NCI-H2029 treated with DMSO at 0.1 percent for 48 hours (cell line): ENCODE measurements at regions not wholly inside any gene's neighbourhood (a gene's known extent, or its start where the extent isn't known, plus 50 kb on each side); places are given as distances from the start of the nearest gene placed in this dataset.

Experiments used
- DNase-seq: peaks from one replicate; lab custom pipeline; 2025; lab: John Stamatoyannopoulos, UW

DNA sequence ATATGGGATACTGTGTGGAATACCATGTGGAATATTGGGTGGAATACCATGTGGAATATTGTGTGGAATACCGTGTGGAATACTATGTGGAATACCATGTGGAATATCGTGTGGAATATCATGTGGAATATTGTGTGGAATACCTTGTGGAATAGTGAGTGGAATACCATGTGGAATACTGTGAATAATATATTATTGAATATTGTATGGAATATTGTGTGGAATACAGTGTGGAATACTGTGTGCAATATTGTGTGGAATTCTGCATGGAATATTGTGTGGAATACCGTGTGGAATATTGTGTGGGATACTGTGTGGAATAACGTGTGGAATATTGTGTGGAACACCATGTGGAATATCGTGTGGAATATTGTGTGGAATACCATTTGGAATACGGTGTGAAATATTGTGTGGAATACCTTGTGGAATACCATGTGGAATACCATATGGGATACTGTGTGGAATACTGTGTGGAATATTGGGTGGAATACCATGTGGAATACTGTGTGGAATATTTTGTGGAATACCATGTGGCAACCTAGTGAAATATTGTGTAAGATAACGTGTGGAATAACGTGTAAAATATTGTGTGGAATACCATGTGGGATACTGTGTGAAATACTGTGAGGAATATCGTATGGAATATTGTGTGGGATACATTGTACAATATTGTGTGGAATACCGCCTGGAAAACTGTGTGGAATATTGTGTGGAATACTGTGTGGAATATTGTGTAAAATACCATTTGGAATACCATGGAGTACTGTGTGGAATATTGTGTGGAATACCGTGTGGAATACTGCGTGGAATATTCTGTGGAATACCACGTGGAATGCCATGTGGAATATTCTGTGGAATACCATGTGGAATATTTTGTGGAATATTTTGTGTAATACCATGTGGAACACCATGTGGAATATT lies 133.9 kb upstream of the CHST15 start:
- no peak for DNase-seq

DNA sequence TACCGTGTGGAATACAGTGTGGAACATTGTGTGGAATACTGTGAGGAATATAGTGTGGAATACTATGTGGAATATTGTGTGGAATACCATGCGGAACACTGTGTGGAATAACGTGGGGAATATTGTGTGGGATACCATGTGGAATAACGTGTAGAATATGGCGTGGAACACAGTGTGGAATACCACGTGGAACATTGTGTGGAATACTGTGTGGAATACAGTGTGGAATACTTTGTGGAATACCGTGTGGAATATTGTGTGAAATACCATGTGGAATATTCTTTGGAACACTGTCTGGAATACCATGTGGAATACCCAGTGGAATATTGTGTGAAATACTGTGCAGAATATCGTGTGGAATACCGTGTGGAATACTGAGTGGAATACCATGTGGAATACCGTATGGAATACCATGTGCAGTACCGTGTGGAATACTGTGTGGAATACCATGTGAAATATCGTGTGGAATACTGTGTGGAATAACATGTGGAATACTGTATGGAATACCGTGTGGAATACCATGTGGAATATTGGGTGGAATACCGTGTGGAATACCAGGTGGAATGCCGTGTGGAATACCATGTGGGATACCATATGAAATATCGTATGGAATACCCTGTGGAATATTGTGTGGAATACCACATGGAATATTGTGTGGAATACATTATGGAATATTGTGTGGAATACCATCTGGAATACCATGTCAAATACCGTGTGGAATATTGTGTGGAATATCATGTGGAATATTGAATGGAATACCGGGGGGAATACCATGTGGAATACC lies 133.1 kb upstream of the CHST15 start:
- no peak for DNase-seq

DNA sequence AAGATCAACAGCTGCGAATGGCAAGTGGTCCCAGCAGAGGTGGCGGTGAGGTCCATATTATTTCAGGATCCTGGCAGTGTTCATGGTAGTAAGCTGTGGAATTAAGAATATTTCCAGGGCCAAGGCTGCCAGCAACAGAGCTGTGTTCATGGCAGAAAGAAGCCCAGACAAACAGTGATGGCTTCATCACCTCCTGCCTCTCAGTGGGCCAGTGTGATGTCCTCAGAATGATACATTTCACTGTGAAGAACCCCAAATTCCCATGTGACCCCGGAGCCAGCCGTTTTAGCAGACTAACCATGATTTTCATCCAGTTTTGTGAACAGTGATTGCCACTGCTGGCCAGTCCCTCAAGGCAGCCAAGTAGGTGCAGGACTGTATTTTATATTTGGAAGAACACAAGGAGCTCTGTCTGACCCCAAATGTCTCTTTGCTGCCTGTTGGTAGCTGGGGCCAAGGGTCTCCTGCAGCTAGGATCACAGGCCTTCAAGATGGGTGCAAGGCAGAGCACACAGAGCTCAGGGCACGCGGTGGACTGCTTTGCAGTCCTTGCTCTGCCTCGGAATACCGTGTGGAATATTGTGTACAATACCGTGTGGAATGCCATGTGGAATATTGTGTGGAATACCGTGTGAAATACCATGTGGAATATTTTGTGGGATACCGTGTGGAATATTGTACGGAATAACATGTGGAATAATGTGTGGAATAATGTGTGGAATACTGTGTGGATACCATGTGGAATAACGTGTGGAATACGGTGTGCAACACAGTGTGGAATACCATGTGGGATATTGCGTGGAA lies 132.3 kb upstream of the CHST15 start:
- no peak for DNase-seq

DNA sequence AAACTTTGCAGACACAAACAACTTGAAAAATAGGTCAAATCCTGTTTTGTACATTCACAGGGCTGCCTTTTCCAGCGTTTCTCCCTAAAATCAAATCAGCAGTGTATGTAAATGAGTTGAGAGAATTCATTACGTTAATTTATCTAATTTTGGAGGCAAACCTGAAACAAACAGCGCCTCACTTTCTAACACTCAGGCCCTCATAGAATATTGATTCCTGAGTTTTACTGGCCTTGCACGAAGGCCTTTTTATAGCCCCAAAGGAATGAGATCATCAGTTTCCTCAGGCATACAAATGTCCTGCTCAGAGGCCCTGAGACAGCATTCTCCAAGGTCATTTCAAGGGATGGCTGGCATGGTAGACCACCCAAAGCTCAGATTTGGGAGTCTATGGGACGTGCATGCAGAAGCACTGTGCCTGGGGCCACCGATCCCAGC lies 131.7 kb upstream of the CHST15 start:
- DNase-seq: no peak

DNA sequence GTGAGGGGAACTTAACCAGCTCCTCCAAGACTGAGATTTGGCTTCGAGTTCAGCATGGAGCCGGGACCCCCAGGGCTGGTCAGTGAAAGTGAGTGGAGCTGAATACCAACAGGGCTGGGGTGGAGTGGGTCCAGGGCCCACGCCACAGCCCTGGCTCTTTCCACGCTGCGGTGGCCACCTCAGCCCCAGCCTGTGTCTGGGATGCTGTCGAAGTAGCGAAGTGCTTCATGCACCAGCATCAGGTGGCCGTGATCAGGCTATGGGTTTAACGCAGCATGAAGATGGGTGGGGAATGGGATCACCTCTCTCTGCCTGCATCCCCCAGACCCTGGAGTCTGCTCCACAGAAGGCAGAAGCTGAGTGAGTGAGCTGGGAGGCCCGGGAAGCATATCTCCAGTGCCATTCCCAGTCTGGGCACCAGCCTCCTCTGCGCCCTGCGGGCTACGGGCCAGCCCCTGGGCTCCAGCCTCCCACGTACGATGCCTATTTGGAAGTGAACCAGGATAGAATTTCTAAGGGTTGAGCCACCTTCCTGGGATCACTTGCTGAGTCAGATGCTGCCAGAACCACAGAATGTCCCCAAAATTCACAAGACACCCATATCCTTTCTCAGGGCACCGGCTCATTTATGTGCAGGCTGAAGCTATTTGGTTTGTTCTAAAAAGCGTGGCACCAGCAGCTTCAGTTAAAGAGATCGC lies 131.1 kb upstream of the CHST15 start:
- DNase-seq: no peak

DNA sequence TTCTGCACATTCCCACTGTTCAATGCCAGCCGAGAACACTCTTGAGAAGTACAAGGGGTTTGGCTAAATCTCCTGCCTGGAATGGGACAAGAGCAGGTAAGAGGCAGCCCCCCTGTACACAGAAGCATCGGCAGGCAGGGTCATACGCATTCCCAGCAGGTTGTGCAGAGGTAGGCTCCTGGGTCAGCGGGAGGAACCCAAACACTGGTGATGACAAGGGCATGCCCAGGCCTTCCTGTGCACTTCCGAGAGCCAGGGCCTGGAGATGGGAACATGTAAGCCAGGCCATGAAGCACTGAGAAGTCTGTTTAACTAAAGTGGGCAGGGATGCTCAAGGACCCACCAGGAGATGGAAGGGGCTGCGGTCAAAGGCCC lies 130.3 kb upstream of the CHST15 start:
- DNase-seq: no peak

DNA sequence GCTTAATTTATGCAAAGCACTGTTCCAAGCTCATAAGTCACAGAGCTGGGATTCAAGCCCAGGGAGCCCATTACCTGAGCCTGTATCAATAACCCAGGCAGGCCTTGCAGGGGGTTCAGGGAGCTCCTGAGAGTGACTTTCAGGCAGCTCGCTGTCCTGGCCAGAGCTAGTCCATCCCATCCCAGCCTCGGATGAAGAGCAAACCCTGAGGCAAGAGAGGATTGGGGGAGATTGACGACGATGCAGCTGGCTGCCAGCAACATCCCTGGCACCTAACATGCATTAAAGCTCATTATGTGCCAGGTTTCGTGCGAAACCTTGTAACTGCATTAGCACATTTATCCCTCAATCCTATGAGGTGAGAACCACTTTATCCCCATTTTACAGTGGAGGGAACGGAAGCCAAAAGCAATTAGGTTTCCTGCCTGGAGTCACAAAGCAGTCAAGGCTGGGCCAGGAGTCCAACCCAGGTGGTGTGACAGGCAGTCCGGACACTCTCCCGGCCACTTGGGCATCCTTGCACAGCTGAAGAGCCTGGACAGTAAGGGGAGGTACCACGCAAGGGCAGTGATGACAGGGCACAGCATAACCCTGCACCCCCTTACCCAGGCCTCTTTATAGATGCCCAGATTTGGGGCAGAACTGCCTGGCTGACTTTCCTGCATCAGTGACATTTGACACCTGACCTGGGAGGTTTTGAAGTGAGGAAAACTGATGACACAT lies 129.8 kb upstream of the CHST15 start:
- DNase-seq: no peak

DNA sequence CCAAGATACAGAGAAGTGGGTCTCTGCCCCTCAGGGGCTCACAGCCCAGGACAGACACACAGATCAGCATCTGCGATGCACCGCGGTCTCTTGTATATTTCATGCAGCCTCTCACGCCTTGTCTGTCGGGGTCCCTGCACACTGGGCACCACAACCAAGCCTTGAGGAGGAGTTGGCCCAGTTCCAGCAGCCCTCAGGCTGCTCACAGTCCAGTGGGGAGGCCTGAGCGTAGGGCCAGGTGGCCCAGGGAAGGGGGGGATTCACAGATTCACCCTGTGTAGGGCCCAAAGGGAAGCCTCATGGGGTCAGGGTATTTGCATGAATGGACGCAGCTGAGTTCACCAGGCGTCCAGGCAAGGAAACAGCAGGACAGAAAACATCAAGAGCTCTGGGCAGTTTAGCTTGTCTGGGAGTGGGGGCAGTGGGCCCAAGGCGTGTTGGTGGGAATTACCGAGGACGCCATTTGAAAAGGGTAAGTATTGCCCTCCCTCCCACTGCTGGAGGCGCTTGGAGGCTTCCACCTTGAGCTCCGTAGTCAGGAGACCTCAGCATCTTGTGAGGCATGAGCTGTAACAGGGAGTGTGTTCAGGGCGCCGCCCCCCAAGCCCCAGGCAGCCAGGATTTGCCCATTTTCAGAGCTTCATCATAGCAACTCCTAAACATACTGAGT lies 129.1 kb upstream of the CHST15 start:
- DNase-seq: no peak

DNA sequence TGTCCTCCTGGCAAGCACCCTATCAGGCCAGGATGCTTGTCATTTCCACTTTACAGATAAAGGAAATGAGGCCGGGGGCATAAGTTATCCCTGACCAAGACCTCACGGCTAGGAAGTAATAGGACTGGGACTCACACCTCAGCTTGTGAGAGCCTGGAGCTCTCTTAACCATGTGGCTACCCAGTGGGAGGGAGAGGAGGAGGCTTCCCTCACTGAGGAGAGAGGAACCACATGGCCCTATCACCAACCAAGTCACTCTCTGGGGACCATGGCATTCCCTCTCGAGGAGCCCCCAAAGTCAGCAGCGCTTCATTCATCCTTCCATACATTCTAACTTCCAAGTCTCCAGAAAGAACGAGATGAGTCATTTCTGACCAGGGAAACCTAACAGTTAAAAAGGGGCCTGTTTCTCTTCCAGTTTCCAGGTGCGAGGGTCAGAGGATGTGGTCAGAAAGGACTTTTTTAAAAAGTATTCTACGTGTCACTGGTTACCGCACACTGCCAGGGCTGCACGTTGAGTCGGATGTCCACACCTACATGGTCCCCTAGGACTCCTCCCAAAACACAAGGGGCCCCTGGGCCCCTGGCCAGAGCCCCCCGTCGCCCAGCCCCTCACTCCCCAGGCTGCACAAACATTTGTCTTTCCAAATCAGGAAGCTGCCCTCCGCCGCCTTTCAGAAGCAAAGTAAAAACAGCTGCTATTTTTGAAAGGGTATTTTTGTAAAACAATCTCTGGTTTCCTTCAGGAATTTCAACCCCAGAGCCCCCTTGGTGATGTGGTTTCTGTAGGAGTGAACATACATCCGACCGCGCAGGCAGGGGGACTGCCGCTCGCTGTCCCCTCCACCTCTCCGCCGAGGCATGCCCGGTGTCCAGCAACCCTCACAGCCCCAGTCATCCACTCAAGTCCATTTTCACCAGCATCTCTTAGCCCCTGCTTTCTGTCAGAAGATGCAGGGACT lies 128.2 kb upstream of the CHST15 start:
- DNase-seq: no peak

DNA sequence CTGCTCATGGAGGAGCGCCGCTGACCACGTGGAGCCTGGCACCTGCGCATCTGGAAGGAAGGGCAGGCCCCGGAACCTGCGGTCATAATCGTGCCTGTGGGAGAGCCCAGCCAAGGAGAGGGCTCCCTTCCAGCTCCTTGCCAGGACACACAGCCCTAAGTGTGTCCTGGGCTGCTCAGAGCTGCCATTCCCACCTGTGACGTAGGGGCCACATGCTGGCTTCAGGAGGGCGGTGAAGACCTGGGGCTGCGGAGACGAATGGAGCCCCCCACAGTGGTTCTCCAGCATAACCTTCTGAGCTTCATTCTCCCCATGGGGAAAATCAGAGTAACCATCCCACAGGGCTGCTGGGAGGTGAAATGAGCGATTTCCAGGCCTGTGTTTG lies 127.6 kb upstream of the CHST15 start:
- no peak for DNase-seq

DNA sequence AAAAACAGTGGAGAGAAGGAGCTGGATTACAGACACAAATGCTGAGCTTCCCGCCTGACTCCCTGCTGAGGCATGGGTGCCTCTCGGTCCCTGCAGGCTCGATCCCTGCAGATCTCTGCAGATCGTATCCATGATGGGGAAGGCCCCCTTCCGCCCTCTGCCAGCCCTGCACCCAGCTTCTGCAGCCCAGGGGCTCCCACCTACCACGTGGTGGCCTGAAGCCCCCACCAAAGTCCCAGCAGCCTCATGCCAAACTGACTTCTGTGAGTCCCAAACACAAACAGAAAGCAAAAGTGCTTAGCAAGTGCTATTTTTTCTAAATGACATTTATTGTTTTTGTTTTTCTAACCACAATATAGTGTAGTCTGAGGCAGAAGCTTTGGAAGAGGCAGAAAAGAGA lies 127.1 kb upstream of the CHST15 start:
- no peak for DNase-seq

DNA sequence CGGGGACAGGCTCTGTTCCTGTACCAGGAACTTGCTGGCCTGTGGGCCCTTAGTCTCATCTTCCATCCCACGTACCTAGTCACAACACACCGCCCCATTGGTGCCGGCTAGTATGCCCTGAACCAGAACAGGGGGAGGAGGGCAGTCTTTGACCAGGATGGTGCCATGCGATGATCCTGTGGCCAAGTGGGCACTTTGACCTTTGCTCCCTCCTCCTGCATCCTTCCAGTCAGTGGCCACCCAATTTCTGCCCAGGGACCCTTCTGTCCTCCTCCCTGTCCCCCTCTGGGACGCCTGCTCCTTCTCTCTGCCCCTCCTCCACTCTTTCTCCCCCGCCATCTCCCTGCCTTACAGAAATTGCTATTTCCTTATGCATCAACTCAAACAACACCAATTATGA lies 126.3 kb upstream of the CHST15 start:
- DNase-seq: no peak

DNA sequence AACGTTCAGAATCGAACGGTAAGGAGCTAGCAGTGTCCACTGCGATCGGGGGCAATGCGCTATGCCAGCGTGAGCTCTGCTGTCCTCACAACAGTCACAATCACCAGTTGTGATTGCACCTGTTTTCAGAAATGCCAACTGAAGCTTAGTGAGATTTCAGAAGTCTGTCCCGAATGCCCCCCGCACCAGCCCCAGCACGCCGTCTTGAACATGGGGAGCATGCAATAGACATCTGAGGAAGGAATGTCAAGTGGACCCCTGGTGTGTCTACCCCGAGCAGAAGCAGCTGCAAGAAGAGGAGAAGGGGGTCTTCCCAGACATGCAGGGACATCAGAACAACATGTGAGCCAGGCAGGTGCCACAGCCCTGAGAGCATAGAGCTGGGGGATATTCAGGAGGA lies 125.7 kb upstream of the CHST15 start:
- DNase-seq: no peak

DNA sequence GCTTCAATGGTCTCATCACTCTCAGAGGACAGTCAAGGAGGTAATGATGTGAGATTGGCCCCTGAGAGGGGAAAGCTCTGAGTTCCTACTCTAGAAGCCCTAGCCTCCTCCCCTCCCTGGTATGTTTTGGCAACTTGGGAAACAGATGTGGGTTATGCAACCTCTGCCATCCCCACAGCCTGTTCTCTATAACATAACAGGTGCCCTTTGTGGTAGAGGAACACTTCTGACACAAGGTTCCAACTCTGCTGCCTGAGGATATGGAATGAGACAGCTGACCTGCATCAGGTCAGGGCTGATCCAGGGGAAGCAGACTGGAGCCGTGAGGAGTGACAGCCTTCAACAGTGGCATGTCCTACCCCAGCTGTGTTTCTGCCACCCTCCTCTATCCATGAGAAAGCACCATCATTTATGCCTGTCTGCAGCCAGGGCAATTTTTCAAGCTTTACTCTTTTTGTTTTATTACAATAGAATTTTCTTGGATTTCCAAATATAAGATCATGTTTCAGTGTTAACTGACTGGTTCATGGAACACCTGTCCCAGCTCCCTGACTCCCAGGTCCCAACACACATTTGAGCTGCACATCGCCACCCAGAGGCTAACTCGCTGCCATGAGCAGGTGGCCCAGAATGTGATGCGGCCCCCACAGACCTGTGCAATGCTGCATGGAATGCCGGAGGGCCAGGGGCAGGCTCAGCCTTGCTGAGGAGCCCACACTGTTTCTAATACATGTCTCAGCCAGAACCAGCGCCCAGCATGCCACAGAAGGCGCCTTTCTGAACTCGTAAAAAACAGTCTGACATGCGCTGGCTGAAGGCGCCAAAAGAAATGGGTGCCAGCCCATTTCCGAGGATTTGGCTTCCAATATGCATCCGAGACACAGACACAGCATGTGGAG lies 124.8 kb upstream of the CHST15 start:
- no peak for DNase-seq

DNA sequence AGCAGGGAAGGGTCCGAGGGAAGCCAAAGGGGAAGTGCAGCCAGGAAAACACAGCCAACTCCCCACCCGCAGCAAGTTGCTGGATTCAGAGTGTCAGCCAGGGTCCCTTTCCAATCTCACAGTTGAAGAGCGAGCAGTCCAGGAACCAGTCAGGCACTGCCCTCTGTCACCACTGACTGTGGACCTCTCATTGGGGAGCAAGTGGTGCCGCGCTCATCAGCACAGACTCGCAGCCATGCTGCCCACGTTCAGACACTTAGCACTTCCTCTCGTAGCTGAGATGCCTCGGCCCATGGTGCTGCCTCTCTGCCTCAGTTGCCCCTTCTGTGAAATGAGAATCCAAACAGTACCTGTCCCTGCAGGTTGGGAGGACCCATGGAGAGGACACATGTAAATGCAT lies 123.6 kb upstream of the CHST15 start:
- DNase-seq: no peak

DNA sequence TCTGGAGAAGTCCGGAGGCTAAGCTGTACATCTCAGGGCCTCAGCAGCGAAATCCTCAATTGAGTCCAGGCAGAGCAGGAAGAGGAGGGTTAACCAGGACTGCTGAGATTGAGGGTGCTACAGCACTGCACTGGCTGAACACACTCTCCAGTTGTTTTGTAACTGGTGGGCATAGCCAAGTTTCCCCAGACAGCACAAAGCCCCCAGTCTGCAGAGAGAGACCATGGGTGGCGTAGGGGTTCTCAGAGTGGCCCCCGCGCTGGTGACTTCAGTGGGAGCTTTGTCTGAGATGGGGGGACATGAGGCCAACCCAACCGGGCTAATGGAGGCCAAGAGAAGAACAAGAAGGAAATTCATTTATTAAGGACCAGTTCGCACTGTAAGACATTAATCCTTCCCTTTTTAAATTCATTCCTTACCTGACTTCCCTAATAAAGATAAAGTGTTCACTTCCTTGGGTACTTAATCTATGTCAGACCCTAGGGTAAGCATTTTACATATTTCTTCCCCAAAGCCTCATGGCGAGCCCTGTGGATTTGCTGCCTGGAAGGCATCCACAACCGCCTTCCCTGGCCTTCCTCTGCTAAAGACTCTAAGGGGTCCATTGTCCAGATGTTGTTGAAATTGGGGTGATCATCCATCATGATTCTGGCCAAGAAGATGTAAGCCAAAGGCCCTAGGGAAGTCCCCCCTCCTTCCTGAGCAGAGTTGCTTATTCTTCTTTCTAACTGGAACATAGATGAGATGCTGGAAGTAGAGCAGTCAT lies 121.4 kb upstream of the CHST15 start:
- DNase-seq: no peak

DNA sequence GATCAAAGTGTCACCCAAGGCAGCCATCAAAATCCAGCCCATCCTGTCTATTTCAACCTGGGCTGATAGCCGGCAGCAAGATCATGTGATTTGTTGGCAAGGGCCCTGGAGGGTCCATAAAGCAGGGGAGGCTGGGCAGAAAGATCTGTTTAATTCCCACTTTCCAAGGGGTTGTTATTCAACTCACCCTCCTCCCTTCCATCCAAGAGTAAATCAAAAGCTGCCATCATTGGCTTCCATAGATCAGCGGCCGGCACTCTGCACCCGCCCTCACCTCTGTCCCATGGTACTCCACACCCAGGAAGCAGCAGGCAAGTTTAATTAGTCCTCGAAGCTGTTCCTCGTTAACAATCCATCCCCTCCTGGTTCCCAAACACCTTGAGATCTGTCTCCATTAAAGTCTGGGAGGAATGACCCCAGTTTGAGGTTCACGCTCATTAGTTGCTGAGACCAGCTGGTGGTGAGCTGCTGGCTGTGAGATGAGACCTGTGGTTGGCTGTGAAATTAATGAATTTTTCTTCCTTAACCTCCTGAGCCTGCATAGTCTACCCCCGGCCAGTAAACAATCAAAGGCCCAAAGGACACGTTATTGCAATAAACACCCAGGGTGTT lies 120.6 kb upstream of the CHST15 start:
- DNase-seq: no peak
